ENCODE measurements at regions not wholly inside any gene's neighbourhood (a gene's known extent, or its start where the extent isn't known, plus 50 kb on each side); places are given as distances from the start of the nearest gene placed in this dataset.

DNA sequence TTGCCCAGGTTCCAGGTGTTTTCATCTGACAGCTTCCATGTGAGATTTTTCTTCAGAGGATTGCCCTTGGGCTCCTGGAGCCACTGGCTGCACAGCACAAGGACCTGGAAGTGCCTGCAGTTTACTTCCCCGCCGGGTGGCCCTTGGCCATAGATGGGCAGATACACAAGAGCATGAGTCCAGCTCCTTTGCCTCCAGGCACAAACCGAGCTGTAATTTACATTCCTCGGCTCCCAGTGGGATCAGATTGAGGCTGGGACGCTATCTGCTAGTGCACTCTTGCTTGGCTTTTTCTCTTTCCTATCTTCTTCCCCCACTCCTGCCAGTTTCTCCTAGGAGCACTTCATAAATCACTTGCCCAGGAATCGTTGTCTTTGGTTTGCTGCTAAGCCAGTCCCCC is 85.4 kb upstream of the RALY start:
- DNase-seq: no peak

DNA sequence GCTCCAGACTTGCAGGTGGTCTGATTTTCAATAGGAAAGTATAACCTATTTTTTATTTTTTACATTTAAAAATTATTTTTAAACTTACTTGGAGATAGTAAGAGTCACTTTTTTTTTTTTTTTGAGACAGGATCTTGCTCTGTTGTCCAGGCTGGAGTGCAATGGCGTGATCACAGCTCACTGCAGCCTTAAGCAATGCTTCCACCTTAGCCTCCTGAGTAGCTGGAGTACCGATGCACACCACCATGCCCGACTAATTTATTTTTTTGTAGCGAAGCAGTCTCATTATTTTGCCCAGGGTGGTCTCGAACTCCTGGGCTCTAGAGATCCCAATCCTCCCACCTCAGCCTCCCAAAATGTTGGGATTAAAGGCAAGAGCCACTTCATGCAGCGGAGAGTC is 84.8 kb upstream of the RALY start:
- DNase-seq: no peak

DNA sequence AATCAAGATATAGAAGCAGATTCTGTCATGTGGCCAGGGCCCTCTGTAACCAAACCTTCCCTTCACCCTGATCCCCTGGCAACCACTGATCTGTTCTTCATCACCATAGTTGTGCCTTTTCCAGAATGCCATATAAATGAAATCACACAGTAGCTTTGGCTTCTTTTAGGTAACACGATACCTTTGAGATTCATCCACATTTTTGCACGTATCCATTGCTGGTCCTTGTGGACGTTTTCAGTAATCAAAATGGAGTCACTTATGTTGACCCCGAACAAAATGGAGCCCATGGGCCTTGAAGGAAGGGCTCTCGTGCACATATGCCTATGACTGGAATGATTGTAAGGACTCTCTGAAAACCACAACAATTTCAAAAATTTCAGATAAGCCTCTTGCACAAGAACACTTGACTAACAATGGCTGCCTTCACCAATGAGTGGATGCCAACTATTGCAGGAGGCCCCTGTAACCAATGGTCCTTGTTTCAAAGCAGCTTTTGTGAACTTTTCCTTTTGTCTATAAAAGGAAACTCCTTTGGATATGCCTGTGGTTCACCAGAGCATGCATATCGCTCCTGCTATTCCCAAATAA is 84.3 kb upstream of the RALY start:
- no peak for DNase-seq

DNA sequence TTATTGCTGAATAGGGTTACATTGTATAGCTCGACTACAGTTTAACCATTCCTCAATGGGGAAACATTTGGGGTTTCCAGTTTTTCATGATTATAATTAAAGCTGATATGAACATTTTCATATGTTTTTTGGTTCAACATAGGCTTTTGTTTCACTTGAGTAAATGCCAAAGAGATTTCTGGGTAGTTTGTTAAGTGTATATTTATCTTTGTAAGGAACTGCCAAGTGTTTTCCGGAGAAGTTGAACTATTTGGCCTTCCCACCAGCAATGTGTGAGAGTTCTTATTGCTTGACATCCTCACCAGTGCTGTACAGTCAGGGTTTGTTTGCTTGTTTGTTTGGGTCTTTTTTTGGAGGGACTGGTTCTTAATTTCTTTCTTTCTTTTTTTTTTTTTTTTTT is 83.7 kb upstream of the RALY start:
- no peak for DNase-seq

DNA sequence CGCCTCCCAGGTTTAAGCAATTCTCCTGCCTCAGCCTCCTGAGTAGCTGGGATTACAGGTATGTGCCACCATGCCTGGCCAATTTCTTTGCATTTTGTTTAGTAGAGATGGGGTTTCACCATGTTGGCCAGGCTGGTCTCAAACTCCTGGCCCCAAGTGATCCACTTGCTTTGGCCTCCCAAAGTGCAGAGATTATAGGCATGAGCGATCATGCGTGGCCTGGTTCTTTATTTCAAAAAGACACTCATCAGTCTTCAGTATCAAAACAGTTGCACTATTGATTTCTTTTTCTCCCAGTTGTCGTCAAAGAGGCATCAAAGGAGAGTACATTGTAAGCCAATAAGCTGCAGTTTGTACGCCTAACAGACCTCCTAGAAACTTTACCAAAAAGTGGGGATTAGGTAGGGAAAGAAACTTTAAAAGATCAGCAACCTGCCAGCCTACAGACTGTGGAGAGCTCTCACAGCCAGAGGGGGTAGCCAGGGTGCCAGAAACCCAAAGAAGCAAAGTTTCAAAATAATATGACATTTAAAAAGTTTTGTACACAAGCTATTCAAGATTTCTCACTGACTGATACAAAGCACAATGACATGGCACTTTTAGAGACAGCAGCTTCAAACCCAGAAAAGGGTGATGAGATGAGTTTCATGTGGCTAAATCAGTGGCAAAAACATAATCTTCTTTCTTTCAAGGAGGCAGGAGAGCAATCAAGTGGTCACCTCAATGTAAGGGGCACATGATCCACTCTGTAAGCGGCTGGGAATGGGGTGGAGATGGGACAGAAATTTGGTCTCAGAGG is 83.0 kb upstream of the RALY start:
- DNase-seq: no peak

DNA sequence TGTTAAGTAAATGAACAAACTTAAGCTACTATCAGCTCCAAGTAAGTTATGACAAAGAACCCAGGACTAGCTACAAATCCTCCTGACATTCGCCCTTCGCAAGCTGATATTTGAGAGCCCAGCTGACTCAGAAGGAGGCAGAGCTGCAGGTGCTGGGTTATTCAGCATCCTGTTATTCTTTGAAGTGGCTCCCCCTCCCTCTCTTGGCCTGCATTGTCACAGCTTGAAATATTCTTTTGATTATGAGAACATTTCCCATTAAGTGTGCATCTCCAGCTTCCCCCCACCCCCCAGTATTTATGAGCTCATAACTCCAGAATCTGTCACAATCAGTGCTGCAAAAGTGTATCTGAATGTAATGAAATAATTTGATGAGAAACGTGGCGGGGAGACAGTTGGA is 78.8 kb upstream of the RALY start:
- no peak for DNase-seq

DNA sequence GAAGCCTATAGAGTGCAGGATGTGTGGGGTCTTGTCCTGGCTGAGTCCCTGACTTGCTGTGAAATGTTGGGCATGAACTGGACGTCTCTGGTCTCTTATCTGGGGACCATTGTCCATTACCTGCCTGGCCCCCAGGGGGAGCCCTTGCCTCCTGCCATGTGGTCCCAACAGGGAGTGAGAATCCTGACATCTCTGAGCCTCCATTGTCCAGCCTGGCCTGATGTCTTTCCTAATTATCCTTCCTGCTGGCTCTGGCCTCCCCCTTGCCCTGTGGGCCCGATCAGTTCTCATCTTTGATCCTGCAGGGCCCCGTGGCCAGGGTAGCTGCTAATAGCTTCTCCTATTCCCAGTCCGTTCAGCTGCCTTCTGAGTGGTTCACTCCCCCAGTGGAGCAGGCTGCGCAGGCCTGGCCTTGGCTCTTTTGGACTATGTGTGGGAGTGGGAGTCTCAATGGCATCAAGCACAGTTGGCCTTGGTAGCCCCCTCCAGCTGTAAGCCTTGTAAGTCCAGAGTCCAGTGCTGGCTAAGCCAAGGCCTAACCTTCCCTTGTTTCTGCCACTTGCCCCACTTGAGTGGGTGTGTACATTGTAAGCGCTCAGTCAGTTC is 77.9 kb upstream of the RALY start:
- DNase-seq: peak; percentile 59 to 78 (median 69)

DNA sequence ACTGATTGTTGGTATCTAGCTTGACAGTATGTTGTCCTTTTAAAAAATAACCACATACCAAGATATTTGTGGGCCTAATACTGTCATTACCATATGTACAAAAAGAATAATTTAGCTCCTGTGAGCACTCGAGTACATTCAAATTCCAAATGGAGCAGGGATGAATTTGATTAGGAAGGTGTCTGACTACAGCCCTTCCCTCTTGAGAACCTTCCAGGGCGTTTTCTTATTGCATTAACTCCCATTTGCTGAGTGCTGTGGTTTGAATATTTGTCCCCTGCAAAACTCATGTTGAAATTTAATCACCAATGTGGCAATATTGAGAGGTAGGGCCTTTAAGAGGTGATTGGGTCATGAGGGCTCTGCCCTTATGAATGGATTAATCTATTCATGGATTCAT is 76.9 kb upstream of the RALY start:
- DNase-seq: no peak

DNA sequence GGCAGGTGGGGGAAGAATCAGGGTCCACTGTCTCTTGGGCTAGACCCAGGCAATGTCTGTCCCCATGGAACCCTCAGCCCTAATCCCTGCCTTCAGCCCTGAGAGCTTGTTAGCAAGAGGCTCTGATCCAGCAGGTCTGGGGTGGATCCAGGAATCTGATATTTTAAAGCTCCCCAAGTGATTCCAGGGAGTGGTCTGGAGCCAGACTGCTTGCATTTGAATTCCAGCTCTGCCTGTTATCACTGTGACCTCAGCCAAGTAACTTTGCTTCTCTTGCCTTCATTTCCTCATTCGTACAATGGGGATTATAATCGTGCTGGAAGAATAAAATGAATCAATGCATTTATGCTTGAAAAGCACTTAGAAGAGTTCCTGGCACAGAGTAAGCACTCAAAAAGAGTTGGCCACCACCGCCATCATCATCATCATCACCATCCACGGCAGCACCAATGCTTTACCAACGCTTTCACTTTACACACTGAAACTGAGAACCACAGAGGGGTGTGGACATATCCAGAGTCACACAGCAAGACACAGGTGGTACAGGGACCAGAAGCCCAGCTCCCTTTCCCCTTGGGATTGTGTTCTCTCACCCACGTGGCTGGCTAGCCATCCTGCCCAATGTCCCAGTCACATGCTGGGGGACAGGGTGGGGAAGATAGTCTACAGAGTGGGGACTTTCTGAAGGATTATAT is 75.7 kb upstream of the RALY start:
- DNase-seq: no peak

DNA sequence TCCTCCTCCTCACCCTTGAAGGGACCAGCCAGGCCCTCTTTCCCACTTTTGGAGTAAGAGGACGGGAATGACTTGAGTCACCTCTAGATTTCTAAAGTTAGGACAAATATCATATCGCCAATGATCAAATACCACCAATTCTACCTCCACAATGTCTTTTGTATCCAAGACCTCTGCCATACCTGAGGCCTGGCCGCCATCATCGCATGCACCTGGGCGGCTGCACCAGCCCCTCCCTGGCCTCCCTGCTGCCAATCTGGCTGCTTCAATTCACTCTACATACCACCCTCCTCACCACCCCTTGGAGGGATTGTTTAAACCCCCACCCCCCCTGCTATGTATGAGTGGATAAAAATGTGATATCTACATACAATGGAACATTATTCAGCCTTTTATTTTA is 75.0 kb upstream of the RALY start:
- DNase-seq: no peak

DNA sequence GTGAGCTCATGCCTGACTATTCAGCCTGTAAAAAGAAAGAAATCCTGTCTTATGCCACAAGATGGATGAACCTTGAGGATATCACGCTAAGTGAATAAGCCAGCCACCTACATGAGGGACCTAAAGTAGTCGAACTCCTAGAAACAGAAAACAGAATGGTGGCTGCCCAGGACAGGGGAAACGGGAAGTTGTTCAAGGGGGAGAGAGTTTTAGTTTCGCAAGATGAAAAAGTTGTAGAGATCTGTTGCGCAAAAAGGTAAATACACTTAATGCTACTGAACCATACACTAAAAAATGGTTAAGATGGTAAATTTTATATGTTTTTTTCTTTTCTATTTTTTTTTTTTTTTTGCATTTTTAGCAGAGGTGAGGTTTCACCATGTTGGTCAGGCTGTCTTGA is 74.1 kb upstream of the RALY start:
- peak; percentile 70 to 79 (median 78) for DNase-seq

DNA sequence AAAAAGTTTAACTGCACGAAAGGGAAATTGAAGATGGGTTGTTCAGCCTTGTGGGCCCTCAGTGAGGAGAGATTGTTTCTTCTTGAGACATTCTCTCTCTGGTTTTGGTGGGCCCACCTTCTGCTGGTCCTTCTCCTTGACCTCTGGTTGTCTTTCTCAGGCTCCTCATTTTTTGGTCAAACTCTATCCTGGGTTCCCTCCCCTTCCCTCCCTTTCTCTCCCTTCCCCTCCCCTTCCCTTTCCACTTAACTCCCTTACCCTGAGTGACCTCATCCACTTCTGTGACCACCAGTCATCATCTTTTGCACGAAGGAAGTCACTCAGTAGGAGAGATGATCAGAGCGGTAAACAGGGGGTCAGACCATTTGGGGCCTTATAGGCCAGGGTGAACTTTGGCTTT is 71.5 kb upstream of the RALY start:
- no peak for DNase-seq

DNA sequence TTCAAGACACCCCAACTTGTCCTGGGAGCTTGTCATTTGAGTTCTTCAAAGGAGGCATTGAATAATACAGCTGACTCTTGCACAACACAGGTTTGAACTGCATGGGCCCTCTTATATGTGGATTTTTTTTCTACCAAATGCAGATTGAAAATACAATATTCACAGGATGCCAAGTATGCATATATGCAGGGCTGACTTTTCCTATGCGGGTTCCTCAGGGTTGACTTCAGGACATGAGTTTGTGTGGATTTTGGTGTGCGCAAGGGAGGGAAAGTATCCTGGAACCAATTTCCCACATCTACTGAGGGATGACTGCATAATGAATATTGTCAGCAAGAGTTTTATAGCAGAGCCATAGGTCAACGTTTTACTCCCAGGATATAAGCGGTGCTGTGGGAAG is 70.0 kb upstream of the RALY start:
- DNase-seq: no peak

DNA sequence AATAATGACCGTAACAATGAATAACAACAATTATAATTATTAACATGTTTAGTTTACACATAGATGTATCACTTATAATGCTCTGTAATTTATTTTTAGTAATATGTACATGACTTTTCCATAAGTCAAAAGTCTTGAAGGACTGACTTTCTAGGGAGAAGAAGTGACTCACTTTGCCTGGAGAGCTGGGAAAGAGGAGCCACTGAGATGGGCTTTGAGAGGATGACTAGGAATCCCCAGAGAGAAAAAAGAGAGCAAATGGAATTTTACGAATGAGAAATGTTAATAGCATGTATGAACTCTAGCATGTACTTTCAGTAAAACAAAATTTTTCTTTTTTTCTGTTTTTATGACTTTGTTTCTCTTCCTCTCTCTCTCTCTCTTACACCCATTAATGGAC is 67.8 kb upstream of the RALY start:
- no peak for DNase-seq

DNA sequence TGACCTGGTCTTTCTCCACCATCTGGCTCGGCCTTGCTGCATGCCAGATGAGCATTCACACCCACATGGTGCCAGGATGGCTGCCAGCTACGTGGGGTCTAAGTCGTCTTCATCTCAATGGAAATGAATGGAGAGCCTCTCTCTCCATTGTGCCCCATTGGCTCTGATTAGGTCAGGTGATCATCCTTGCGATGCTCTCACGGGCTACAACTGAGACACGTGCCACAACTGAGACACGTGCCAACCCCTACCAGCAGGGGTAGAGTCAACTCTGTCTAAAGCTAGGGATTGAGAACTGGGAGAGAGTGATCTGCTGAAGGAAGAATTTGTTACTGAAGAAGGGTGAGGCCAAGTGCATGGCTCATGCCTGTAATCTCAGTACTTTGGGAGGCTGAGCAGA is 67.3 kb upstream of the RALY start:
- DNase-seq: no peak

DNA sequence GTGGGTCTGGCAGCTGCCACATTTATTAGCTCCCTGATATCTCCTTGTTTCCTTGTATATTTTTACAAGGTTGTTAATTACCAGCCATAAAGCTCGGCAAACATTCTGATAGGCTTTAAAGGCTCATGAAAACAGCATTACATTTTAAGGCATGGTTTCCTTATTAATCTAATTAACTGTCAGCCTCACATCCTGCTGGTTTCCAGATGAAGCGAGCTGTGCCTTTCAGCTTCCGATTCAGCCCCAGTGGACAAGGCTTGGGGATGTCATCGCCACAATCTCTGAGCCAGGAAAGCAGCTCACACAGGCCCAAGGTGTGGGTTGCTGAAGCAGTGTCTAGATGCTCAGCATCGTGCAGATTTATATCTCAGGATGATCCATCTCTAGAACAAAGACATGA is 66.0 kb upstream of the RALY start:
- no peak for DNase-seq

DNA sequence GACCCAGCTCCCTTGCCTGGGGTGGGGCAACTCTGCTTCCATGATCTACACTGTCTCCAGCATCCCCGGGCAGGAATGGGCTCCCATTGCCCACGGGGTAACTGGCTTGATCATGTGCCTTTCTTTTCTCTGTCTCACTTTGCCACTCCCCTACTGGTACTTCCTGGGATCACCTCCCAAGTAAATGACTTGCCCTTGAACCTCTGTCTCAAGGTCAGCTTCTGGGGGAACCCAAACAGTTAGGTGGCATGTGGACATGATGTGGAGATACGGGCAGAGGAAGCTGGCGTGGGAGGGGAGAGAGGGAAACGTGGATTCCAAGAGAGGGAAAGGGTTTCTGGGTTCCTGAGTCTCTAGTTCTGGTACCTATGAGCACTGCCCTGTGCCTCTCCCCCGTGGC is 63.8 kb upstream of the RALY start:
- DNase-seq: no peak

DNA sequence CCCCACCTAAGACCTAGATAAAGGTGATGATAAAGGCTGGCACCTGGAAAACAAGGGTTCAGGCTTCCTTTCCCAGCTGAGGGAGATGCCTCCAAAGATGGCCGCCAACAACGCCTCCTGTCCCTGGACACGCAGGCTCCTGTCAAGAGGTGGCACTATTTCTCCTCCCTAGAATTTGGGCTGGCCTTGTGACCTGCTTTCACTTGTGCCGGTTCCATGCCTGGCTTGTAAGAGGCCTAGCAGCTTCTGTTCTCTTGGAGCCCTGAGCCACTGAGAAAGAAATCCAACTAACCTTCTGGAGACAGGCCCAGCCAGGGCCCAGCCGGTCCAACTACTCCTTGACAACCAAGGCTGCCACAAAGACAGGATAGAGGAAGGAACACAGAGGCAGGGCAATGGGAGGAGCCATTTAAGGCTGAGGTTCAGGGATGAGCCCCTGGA is 60.2 kb upstream of the RALY start:
- DNase-seq: peak; percentile 80 to 82 (median 81)

DNA sequence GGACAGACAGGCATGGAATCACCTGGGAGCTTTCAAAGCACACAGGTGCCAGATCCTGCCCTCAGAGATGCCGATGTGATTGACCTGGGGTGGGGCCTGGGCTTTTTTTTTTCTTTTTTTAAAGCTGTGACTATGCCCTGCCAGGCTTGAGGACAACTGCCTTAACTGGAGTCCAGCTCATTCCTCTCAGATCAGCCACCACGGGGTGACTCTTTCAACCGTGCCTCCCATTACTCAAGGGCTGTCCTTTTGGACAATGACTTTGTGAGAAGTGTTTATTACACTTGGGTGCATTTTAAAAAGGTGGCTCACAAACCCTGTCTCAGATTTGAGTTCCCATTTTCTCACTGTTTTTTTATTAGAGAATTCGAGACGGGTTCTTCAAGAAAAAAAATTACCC is 57.1 kb upstream of the RALY start:
- DNase-seq: no peak

DNA sequence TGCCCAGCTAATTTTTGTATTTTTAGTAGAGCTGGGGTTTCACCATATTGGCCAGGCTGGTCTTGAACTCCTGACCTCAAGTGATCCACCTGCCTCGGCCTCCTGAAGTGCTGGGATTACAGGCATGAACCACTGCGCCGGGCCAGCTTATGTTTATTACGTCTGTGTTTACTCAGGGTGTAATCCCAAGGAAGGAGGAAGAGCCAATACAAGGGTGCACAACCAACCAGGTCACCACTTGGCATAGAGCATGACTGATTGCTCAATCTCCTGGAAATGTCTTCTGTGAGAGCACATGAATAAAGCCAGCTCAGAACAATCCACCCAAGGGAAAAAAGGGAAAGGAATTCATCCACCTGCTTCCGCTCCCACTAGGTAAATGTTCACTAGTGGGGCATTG is 54.7 kb upstream of the RALY start:
- DNase-seq: peak; percentile 36 to 50 (median 46)

DNA sequence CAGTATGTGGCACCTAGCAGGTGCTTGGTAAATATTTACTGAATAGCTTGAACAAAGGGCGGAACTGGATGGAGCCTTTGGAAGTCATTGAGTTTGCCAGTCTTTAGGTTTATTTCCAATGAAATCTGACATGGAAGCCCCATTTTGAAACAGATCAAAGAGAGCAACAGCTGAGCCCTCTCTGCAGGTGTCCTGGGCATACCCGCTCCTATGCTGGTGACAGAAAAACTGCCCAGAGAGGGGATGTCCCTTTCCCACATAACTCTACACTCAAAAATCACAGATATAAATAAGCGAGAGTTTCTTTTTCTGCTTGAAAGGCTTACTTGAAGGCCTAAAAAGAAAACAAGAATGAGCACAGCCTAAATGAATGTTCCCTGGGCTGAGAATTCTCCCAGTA is 53.0 kb upstream of the RALY start:
- DNase-seq: no peak
